AG10803 (cell line): ENCODE measurements at regions not wholly inside any gene's neighbourhood (a gene's known extent, or its start where the extent isn't known, plus 50 kb on each side); places are given as distances from the start of the nearest gene placed in this dataset.

Experiments used
- DNase-seq: peaks from one replicate; pipeline ENCODE4 v3.0.0; 2010; ENCODE audit warnings: low read depth
- H3K4me3 ChIP-seq: 2 replicates; pipeline ENCODE4 v1.5.1; 2011; ENCODE audit warnings: mild to moderate bottlenecking, low read length, control low read depth
- TF ChIP-seq, protein P1 (sequence below): conservative IDR thresholded peaks from 2 replicates; pipeline ENCODE4 v1.5.1; 2011; ENCODE audit warnings: mild to moderate bottlenecking, low read length, control low read depth, inconsistent platforms

DNA sequence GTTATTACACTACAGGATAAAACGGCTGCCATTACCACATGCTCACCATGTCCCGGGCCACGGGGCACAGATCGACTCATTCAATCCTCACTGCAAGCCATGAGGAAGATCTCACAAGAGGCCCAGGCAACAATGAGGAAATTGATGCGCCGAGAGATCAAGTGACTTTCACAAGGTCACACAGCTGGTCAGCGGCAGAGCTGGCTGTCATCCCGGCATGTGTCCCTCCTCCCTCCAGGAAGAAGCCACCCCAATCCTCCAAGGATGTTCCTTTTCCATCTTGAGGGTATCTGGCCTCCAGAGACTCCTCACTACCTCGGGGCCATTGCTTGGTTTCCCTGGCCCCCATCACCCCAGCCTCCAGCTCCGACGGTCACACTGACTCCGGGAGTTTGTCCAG, 65.3 kb upstream of the GLI2 start:
- TF ChIP-seq, protein P1, sequence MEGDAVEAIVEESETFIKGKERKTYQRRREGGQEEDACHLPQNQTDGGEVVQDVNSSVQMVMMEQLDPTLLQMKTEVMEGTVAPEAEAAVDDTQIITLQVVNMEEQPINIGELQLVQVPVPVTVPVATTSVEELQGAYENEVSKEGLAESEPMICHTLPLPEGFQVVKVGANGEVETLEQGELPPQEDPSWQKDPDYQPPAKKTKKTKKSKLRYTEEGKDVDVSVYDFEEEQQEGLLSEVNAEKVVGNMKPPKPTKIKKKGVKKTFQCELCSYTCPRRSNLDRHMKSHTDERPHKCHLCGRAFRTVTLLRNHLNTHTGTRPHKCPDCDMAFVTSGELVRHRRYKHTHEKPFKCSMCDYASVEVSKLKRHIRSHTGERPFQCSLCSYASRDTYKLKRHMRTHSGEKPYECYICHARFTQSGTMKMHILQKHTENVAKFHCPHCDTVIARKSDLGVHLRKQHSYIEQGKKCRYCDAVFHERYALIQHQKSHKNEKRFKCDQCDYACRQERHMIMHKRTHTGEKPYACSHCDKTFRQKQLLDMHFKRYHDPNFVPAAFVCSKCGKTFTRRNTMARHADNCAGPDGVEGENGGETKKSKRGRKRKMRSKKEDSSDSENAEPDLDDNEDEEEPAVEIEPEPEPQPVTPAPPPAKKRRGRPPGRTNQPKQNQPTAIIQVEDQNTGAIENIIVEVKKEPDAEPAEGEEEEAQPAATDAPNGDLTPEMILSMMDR: no peak
- no peak overlapping the region for H3K4me3 ChIP-seq
- DNase-seq: no peak

DNA sequence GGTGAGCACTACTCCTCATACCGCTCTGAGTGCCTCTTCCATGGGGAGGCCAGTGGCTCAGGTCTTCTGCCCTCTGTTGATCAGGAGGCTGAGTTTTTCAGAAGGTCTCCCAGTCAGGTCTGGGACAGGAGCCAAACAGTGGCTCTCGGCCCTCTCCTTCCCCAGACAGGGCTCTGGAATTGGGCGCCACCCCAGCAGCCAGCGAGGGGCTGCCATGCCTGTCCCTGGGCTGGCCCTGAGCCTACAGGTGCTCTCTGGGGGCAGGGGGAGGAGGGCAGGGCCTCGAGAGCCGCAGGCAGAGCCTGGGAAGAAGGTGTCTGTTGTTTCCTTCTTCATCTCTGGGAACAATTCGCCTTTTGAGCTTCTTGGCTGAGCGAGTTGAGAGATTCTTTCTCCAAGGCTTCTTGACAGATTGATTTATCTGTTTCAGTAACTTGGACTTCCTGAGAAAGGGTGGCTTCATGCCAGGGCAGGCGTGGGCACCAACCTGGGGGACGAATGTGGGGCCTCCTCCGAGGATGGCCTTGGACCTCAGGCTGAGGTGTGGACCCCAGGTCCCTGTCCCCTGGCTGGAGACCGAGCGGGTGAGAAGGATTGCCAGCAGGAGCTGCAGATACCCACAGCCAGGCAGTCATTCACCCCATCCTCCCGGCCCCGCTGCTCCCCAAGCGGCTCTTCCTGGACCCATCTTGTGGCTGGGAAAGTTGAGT, 64.7 kb upstream of the GLI2 start:
- no peak overlapping the region for H3K4me3 ChIP-seq
- TF ChIP-seq, protein P1: no peak
- no peak for DNase-seq

DNA sequence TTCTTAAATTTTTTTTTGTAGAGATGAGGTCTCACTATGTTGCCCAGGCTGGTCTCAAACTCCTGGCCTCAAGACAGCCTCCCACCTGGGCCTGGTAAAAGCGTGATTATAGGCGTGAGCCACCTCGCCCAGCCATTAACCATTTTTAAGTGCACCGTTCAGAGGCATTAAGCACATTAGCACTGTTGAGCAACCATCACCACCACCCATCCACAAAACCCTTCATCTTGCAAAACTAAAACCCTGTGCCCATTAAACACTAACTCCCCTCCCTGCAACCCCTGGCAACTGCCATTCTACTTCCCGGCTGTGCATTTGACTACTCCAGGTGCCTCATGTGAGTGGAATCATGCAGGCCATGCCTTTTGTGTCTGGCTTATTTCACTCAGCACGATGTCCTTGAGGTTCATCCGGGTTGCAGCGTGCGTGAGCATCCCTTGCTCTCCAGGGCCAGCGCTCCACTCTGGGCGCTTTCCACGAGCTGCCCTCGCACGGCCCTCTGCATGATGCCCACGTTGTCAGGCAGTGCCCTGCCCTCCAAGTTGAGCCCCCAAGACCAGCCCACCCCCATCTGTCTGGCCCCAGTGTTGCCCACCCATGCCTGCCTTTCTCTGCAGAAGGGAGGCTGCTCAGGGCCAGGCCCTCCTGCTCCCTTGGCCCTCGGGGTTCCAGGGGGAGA, 63.0 kb upstream of the GLI2 start:
- TF ChIP-seq, protein P1: no peak
- DNase-seq: no peak
- H3K4me3 ChIP-seq: no peak overlapping the region

DNA sequence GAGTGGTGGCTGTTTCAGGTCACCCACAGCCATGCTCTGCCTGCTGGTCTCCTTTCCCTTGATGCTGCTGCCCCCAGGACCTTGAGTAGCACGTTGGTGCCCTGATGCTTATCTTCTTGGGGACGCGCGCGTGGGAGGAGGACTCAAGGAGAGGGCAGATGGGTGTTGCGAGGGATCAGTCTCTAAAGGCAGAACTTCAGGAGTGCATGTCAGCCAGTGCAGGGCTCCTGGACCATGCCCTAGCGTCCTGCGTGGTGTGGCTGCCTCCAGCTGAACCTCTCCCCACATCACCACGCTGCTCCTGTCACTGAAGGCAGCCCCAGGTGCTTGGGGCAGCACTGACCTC, 62.5 kb upstream of the GLI2 start:
- no peak overlapping the region for H3K4me3 ChIP-seq
- no peak for DNase-seq
- TF ChIP-seq, protein P1: no peak

DNA sequence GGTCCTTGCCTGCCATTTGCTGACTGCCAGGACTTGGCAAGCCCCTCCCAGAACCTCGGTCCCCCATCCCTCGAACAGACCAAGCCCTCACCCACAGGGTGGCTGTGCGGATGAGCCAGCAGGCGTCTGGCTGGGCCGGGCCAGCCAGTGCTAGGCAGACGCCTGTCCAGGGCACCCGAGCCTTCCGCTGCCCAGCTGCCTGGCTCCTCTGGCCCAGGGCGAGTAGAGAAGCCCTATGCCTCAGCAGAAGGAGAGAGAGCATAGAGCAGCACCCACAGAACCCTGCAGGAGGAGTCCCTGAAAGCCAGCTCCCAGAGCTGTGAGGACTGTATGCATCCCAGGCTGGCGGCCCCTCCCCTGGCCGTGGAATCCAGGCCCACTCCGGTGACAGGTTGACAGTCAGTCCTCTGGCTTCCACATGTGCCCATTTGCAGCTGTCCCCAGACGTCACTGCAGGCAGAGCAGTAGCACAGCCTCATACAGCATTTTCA, 62.1 kb upstream of the GLI2 start:
- H3K4me3 ChIP-seq: no peak overlapping the region

DNA sequence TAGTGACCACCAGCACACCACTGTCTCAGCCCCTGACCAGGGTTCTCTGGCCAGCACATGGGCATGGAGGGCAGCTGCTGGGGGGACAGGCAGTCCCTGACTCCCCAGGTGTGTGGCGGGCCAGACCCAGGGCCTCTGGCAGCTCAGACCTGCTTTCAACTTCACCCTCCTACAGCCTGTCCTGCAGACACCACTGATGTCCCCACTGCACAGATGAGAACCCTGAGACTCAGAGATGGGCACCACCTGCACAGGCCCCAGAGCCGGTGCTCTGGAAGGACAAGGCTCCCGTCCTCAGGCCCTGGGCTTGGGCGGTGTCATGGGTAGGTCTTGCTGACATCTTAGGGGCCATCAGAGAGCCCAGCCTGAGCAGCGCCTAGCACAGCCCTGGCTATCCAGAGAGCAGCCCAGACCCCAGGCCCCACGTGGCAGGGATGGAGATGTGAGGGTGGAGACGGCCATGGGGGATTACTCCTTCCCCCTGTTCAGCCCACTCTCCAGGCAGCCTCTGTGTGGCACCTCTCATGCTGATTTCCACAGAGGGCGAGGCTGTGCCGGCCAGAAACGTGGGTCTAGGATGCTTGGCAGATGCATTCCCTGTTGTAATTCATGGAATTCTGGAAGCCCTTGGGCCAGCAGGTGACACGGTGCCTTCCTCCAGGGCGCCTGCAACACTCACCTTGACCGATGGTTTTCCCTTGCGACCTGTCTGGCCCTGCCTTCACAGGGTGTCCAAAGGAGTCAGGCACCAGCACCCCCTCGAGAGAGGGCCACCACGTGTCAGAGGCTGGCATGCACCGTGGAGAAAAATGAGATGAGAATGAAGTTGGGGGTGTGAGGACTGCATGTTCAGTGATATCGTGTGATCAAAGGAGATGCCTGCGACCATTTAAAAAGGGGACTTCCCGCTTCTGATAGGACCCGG, 61.2 kb upstream of the GLI2 start:
- DNase-seq: no peak
- TF ChIP-seq, protein P1: no peak
- H3K4me3 ChIP-seq: no peak overlapping the region

More for the DNA sequence above, 62.1 kb upstream of the GLI2 start:
- TF ChIP-seq, protein P1: no peak
- DNase-seq: no peak
